HG03460 (cell line): ENCODE measurements at regions not wholly inside any gene's neighbourhood (a gene's known extent, or its start where the extent isn't known, plus 50 kb on each side); places are given as distances from the start of the nearest gene placed in this dataset.

Experiments
- ATAC-seq: cut with Tn5 transposase; IDR thresholded peaks from one replicate; pipeline ENCODE4 v1.9.1; 2021; ENCODE audit not compliant: unreplicated experiment

- ATAC-seq, result no peak
These were observed 50.0 kb upstream of the TMEM178A start for GRCh38 chr2:39615675-39616074.
